ENCODE measurements at regions not wholly inside any gene's neighbourhood (a gene's known extent, or its start where the extent isn't known, plus 50 kb on each side); places are given as distances from the start of the nearest gene placed in this dataset.

DNA sequence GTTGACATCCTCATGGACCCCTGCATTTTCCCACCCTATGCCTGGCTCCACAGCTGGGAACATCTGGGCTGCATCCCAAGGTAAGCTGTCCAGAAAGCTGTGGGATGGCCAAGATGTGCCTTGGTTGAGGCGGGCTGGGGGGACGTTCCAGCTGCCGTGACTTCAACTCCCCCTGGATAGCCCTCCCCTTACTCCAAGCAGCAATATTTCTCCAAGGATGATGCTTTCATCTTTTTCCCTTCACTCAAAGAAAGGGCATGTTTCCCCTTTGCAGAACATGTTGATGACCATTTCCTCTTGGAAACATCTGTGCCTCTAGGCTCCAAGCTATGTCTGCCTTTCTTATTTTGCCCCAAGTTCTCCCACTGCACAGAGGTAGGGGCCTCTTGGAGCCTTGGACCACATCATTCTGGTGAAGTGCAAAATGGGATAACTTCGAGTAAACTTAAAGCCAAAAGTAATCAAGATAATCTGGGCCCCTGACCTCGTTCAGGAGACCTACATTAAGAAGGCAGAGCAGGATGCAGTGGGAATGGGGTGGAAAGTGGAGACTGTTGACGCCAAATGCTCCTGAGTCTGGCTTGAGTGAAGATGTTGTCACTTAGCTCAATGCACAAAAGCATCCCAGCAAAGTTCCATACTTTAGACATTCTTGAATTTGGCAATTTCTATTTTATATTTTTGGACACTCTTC, 175.2 kb downstream of the GAS1 start:
- H3K9me3 ChIP-seq (replicated peaks in 1 of 2; ENCODE audit: control insufficient read depth in 2 of 2, insufficient read depth in 1 of 2, low read depth in 1 of 2, low read length in 2 of 2), result no peaks in the 10 kb centered on the region
- H2BK5ac ChIP-seq (ENCODE audit: low read length), result no peak overlapping the region
- WGBS, 2 donors (ENCODE audit: extremely low coverage in 2 of 2, insufficient read length in 2 of 2, insufficient replicate concordance in 1 of 2), result no CpG with 5 or more reads among the region's 6 CpGs
- H4K8ac ChIP-seq (ENCODE audit: low read depth, low read length), result no peak overlapping the region
- no peak overlapping the region for H3K27ac ChIP-seq (replicated peaks; ENCODE audit: low read length)
- H2BK15ac ChIP-seq (ENCODE audit: low read length), result no peak overlapping the region
- no peak overlapping the region for H3K18ac ChIP-seq (ENCODE audit: low read length)
- no peaks in the 10 kb centered on the region for H3K36me3 ChIP-seq (replicated peaks in 1 of 2; ENCODE audit: control insufficient read depth in 2 of 2, insufficient read depth in 2 of 2, low read length in 2 of 2)
- H3K14ac ChIP-seq (ENCODE audit: low read length), result no peak overlapping the region
- H3K4me1 ChIP-seq (ENCODE audit: control insufficient read depth in 2 of 2, insufficient read depth in 1 of 2, low read depth in 1 of 2, low read length in 2 of 2), result peaks cover 0 to 3% of the 10 kb centered on the region in 2 donors
- no peak overlapping the region for H3K4me2 ChIP-seq (ENCODE audit: insufficient read depth, low read length, poor library complexity, severe bottlenecking)
- H2AK5ac ChIP-seq (ENCODE audit: low read depth, low read length), result no peak overlapping the region
- H3K23ac ChIP-seq (ENCODE audit: low read depth, low read length, poor library complexity), result no peak overlapping the region
- H3K79me1 ChIP-seq (ENCODE audit: low read depth, low read length), result no peaks in the 10 kb centered on the region
- no peak for DNase-seq (ENCODE audit: low spot score)
- H3K9ac ChIP-seq (ENCODE audit: low read depth, low read length, poor library complexity), result no peak overlapping the region
- no peak overlapping the region for H2AFZ ChIP-seq (ENCODE audit: low read length)
- H3K4ac ChIP-seq (ENCODE audit: low read length), result no peak overlapping the region
- H2BK120ac ChIP-seq (ENCODE audit: low read depth, low read length), result no peak overlapping the region
- no peak overlapping the region for H4K91ac ChIP-seq (ENCODE audit: low read depth, low read length, poor library complexity)
- no peak overlapping the region for H3K4me3 ChIP-seq (ENCODE audit: low read length in 2 of 2)
- no peak overlapping the region for H2BK12ac ChIP-seq (ENCODE audit: low read length)
- H3K27me3 ChIP-seq (ENCODE audit: control insufficient read depth in 3 of 3, insufficient read depth in 3 of 3, low read depth in 1 of 3, low read length in 3 of 3), result peaks cover 0 to 2% (median 0%) of the 10 kb centered on the region in 3 experiments

DNA sequence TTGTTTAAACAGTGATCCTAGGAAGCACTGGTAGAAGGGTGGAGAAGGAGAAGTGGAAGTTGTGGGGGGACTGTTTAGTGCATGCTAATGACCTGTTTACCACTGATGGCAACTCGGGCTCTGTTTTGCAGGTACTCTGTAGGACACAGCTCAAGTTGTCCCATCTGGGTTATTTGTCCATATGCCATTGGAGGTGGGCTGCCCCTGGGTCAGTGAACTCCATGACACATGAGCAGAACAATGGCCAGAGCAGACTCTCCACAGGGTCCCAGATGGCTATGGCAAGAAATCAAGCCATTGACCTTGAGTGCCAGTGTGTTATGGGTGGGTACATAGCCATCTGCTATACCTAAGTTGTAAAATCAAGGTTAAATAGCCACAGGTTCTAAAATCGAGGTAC, 175.9 kb downstream of the GAS1 start:
- no peak overlapping the region for H3K4me3 ChIP-seq (ENCODE audit: low read length in 2 of 2)
- no peak overlapping the region for H2AK5ac ChIP-seq (ENCODE audit: low read depth, low read length)
- no peak overlapping the region for H3K27ac ChIP-seq (replicated peaks; ENCODE audit: low read length)
- H3K9me3 ChIP-seq (replicated peaks in 1 of 2; ENCODE audit: control insufficient read depth in 2 of 2, insufficient read depth in 1 of 2, low read depth in 1 of 2, low read length in 2 of 2), result no peaks in the 10 kb centered on the region
- no peak overlapping the region for H4K91ac ChIP-seq (ENCODE audit: low read depth, low read length, poor library complexity)
- no peaks in the 10 kb centered on the region for H3K79me1 ChIP-seq (ENCODE audit: low read depth, low read length)
- no peak overlapping the region for H3K4me2 ChIP-seq (ENCODE audit: insufficient read depth, low read length, poor library complexity, severe bottlenecking)
- H2AFZ ChIP-seq (ENCODE audit: low read length), result no peak overlapping the region
- no peak overlapping the region for H3K23ac ChIP-seq (ENCODE audit: low read depth, low read length, poor library complexity)
- no peak overlapping the region for H2BK15ac ChIP-seq (ENCODE audit: low read length)
- no peak for DNase-seq (ENCODE audit: low spot score)
- no peak overlapping the region for H2BK120ac ChIP-seq (ENCODE audit: low read depth, low read length)
- H3K18ac ChIP-seq (ENCODE audit: low read length), result no peak overlapping the region
- H3K4ac ChIP-seq (ENCODE audit: low read length), result no peak overlapping the region
- H2BK5ac ChIP-seq (ENCODE audit: low read length), result no peak overlapping the region
- H3K27me3 ChIP-seq (ENCODE audit: control insufficient read depth in 3 of 3, insufficient read depth in 3 of 3, low read depth in 1 of 3, low read length in 3 of 3), result peaks cover 0 to 2% (median 0%) of the 10 kb centered on the region in 3 experiments
- H2BK12ac ChIP-seq (ENCODE audit: low read length), result no peak overlapping the region
- H3K36me3 ChIP-seq (replicated peaks in 1 of 2; ENCODE audit: control insufficient read depth in 2 of 2, insufficient read depth in 2 of 2, low read length in 2 of 2), result no peaks in the 10 kb centered on the region
- H3K14ac ChIP-seq (ENCODE audit: low read length), result no peak overlapping the region
- H3K9ac ChIP-seq (ENCODE audit: low read depth, low read length, poor library complexity), result no peak overlapping the region
- H3K4me1 ChIP-seq (ENCODE audit: control insufficient read depth in 2 of 2, insufficient read depth in 1 of 2, low read depth in 1 of 2, low read length in 2 of 2), result peaks cover 0 to 10% of the 10 kb centered on the region in 2 donors
- no peak overlapping the region for H4K8ac ChIP-seq (ENCODE audit: low read depth, low read length)
- WGBS, 2 donors (ENCODE audit: extremely low coverage in 2 of 2, insufficient read length in 2 of 2, insufficient replicate concordance in 1 of 2), result no CpG with 5 or more reads among the region's 2 CpGs

DNA sequence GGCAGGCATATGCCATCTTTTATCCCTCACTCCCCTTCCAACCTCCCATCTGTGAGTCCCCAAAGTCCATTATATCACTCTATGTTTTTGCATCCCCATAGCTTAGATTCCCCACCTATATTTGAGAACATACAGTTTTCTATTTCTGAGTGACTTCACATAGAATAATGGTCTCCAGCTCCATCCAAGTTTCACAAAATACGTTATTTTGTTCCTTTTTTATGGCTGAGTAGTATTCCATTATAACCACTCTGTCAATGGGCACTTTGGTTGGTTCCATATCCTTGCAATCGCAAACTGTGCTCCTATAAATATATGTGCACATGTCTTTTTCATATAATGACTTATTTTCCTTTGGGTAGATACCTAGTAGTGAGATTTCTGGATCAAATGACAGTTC, 178.6 kb downstream of the GAS1 start:
- no peaks in the 10 kb centered on the region for H3K9me3 ChIP-seq (replicated peaks in 1 of 2; ENCODE audit: control insufficient read depth in 2 of 2, insufficient read depth in 1 of 2, low read depth in 1 of 2, low read length in 2 of 2)
- no peak overlapping the region for H2BK5ac ChIP-seq (ENCODE audit: low read length)
- no peaks in the 10 kb centered on the region for H3K79me1 ChIP-seq (ENCODE audit: low read depth, low read length)
- H3K4me2 ChIP-seq (ENCODE audit: insufficient read depth, low read length, poor library complexity, severe bottlenecking), result no peak overlapping the region
- no peak overlapping the region for H2AK5ac ChIP-seq (ENCODE audit: low read depth, low read length)
- no peak overlapping the region for H4K8ac ChIP-seq (ENCODE audit: low read depth, low read length)
- H3K27ac ChIP-seq (replicated peaks; ENCODE audit: low read length), result no peak overlapping the region
- no peak overlapping the region for H3K4ac ChIP-seq (ENCODE audit: low read length)
- H3K9ac ChIP-seq (ENCODE audit: low read depth, low read length, poor library complexity), result no peak overlapping the region
- H3K14ac ChIP-seq (ENCODE audit: low read length), result no peak overlapping the region
- H2AFZ ChIP-seq (ENCODE audit: low read length), result no peak overlapping the region
- H4K91ac ChIP-seq (ENCODE audit: low read depth, low read length, poor library complexity), result no peak overlapping the region
- no peaks in the 10 kb centered on the region for H3K36me3 ChIP-seq (replicated peaks in 1 of 2; ENCODE audit: control insufficient read depth in 2 of 2, insufficient read depth in 2 of 2, low read length in 2 of 2)
- peaks cover 0 to 17% of the 10 kb centered on the region in 2 donors for H3K4me1 ChIP-seq (ENCODE audit: control insufficient read depth in 2 of 2, insufficient read depth in 1 of 2, low read depth in 1 of 2, low read length in 2 of 2)
- no peak overlapping the region for H3K4me3 ChIP-seq (ENCODE audit: low read length in 2 of 2)
- H3K23ac ChIP-seq (ENCODE audit: low read depth, low read length, poor library complexity), result no peak overlapping the region
- DNase-seq (ENCODE audit: low spot score), result no peak
- no peak overlapping the region for H3K18ac ChIP-seq (ENCODE audit: low read length)
- no peak overlapping the region for H2BK12ac ChIP-seq (ENCODE audit: low read length)
- H2BK15ac ChIP-seq (ENCODE audit: low read length), result no peak overlapping the region
- H3K27me3 ChIP-seq (ENCODE audit: control insufficient read depth in 3 of 3, insufficient read depth in 3 of 3, low read depth in 1 of 3, low read length in 3 of 3), result no peaks in the 10 kb centered on the region
- no peak overlapping the region for H2BK120ac ChIP-seq (ENCODE audit: low read depth, low read length)
- no CpG with 5 or more reads among the region's 2 CpGs for WGBS, 2 donors (ENCODE audit: extremely low coverage in 2 of 2, insufficient read length in 2 of 2, insufficient replicate concordance in 1 of 2)

DNA sequence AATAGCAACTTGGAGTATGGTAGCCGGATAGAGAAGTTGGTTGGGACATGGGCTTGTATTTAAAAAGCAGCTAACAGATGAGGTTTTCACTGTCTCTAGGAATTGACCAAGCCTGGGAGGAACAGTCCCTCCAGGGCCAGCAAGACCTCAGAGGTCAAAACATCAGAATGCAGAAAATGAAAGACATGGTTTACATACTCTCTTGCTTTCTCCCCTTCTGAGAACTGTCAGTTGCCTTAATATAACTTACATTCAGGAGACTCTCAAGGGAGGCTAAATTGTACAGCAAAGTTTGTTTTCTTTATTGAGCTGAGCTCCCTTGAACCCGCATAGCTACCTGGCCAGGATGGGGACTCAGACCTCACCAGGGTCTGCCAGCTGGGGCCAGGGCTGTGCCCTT, 179.3 kb downstream of the GAS1 start:
- Histone ChIP-seq H3K9me3 (replicated peaks in 1 of 2; ENCODE audit: control insufficient read depth in 2 of 2, insufficient read depth in 1 of 2, low read depth in 1 of 2, low read length in 2 of 2) (no peaks in the 10 kb centered on the region), H2BK12ac (ENCODE audit: low read length) (no peak overlapping the region), H3K27ac (replicated peaks; ENCODE audit: low read length) (no peak overlapping the region), H2AFZ (ENCODE audit: low read length) (no peak overlapping the region), H2AK5ac (ENCODE audit: low read depth, low read length) (no peak overlapping the region), H3K4me1 (ENCODE audit: control insufficient read depth in 2 of 2, insufficient read depth in 1 of 2, low read depth in 1 of 2, low read length in 2 of 2) (peaks cover 0 to 17% of the 10 kb centered on the region in 2 donors), H3K36me3 (replicated peaks in 1 of 2; ENCODE audit: control insufficient read depth in 2 of 2, insufficient read depth in 2 of 2, low read length in 2 of 2) (no peaks in the 10 kb centered on the region), H3K4me2 (ENCODE audit: insufficient read depth, low read length, poor library complexity, severe bottlenecking) (no peak overlapping the region), H2BK120ac (ENCODE audit: low read depth, low read length) (no peak overlapping the region), H3K9ac (ENCODE audit: low read depth, low read length, poor library complexity) (no peak overlapping the region), H4K8ac (ENCODE audit: low read depth, low read length) (no peak overlapping the region), H3K18ac (ENCODE audit: low read length) (no peak overlapping the region), H2BK15ac (ENCODE audit: low read length) (no peak overlapping the region), H2BK5ac (ENCODE audit: low read length) (no peak overlapping the region), H3K27me3 (ENCODE audit: control insufficient read depth in 3 of 3, insufficient read depth in 3 of 3, low read depth in 1 of 3, low read length in 3 of 3) (no peaks in the 10 kb centered on the region), H3K4me3 (ENCODE audit: low read length in 2 of 2) (no peak overlapping the region), H3K4ac (ENCODE audit: low read length) (no peak overlapping the region), H3K79me1 (ENCODE audit: low read depth, low read length) (no peaks in the 10 kb centered on the region), H3K23ac (ENCODE audit: low read depth, low read length, poor library complexity) (no peak overlapping the region), H4K91ac (ENCODE audit: low read depth, low read length, poor library complexity) (no peak overlapping the region), H3K14ac (ENCODE audit: low read length) (no peak overlapping the region)
- DNase-seq (ENCODE audit: low spot score), result no peak
- WGBS, 2 donors (ENCODE audit: extremely low coverage in 2 of 2, insufficient read length in 2 of 2, insufficient replicate concordance in 1 of 2), result no CpG with 5 or more reads among the region's 2 CpGs

Data from neuronal stem cell (in vitro differentiated cells).